ENCODE measurements at regions not wholly inside any gene's neighbourhood (a gene's known extent, or its start where the extent isn't known, plus 50 kb on each side); places are given as distances from the start of the nearest gene placed in this dataset.
"Not testable (repeated sequence)": the region's sequence is repeated elsewhere in the genome, so short reads cannot be mapped to it uniquely, and the experiment has no call there.

DNA sequence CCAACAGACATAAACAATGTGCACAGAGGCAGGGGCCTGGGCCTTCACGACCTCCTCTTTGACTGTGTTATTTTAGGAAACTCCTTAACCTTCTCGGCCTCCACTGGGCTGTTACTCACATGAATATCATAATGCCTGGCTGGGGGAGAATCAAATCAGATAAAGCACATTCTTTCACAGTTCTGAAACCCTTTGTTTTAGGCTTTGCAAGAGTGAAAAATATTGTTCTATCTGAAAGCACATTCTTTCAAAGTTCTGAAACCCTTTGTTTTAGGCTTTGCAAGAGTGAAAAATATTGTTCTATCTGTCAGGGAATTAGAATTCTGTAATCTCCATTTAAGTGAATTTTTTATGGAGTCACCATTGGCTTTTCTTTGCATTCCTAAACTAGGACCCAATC lies 50.7 kb upstream of the SYNDIG1 start:
- H3K4me3 Mint-ChIP-seq: no peak overlapping the region
- peaks cover 17% of the 10 kb centered on the region for H3K9me3 Mint-ChIP-seq
- no peaks in the 10 kb centered on the region for H3K27me3 Mint-ChIP-seq
- H3K4me1 Mint-ChIP-seq: no peaks in the 10 kb centered on the region
- H3K36me3 Mint-ChIP-seq: no peaks in the 10 kb centered on the region
- ATAC-seq: no peak
- H3K27ac Mint-ChIP-seq: no peak overlapping the region

DNA sequence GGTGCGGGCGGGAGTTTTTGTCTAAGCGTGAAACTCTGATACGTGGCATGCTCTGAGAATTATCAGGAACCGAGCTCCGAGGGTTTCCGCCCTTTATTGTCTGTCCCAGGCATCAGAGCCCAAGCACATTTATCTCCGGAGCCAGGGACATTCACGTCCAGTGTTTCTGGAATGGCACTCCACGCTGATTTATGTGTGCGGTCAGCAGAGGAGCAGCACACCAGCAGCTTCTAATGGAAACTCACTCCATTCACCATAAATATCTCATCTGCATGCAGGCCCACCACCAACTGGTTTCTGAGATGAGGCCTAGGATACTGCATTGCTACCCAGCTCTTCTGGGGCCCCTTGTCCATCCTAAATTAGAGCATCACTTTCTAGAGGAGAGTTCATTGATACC lies 51.9 kb upstream of the SYNDIG1 start:
- H3K4me3 Mint-ChIP-seq: no peak overlapping the region
- ATAC-seq: no peak
- H3K36me3 Mint-ChIP-seq: no peaks in the 10 kb centered on the region
- peaks cover 17% of the 10 kb centered on the region for H3K9me3 Mint-ChIP-seq
- no peaks in the 10 kb centered on the region for H3K27me3 Mint-ChIP-seq
- H3K27ac Mint-ChIP-seq: no peak overlapping the region
- H3K4me1 Mint-ChIP-seq: no peaks in the 10 kb centered on the region

DNA sequence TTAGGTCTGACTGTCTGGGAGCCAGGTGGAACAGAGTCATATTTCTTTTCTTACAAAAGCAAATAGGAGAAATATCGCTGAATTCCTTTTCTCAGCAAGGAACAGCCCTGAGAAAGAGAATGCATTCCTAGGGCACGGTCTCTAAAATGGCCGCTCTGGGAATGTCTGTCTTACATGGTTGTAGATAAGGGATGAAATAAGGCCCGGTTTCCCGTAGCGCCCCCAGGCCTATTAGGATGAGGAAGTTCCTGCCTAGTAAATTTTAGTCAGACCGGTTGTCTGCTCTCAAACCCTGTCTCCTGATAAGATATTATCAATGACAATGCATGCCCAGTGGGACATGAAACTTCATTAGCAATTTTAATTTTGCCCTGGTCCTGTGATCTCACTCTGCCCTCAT lies 54.0 kb upstream of the SYNDIG1 start:
- peaks cover 17% of the 10 kb centered on the region for H3K9me3 Mint-ChIP-seq
- H3K27me3 Mint-ChIP-seq, ATAC-seq, H3K4me1 Mint-ChIP-seq, H3K27ac Mint-ChIP-seq, H3K4me3 Mint-ChIP-seq, H3K36me3 Mint-ChIP-seq: not testable (repeated sequence)

DNA sequence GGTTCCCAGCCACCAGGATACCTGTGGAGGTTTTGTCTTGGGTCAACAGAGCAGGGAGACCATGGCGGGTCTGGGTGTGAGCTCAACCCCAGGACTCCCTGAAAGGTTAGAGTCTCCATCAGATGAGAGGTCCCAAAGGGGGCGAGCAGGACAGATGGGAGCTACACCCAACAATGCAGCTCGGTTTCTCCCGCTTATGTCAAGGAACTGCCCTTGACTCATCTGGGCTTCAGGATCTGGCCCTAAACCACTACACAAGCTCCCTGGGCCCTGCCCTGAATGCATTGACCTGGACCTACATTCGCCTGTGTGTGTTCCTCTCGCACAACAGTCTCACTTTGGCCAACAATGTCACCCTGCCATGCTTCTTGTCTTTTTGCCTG lies 57.6 kb upstream of the SYNDIG1 start:
- peaks cover 16% of the 10 kb centered on the region for H3K9me3 Mint-ChIP-seq
- H3K4me3 Mint-ChIP-seq: no peak overlapping the region
- H3K4me1 Mint-ChIP-seq: no peaks in the 10 kb centered on the region
- H3K27ac Mint-ChIP-seq: no peak overlapping the region
- no peak for ATAC-seq
- no peaks in the 10 kb centered on the region for H3K36me3 Mint-ChIP-seq
- no peaks in the 10 kb centered on the region for H3K27me3 Mint-ChIP-seq

DNA sequence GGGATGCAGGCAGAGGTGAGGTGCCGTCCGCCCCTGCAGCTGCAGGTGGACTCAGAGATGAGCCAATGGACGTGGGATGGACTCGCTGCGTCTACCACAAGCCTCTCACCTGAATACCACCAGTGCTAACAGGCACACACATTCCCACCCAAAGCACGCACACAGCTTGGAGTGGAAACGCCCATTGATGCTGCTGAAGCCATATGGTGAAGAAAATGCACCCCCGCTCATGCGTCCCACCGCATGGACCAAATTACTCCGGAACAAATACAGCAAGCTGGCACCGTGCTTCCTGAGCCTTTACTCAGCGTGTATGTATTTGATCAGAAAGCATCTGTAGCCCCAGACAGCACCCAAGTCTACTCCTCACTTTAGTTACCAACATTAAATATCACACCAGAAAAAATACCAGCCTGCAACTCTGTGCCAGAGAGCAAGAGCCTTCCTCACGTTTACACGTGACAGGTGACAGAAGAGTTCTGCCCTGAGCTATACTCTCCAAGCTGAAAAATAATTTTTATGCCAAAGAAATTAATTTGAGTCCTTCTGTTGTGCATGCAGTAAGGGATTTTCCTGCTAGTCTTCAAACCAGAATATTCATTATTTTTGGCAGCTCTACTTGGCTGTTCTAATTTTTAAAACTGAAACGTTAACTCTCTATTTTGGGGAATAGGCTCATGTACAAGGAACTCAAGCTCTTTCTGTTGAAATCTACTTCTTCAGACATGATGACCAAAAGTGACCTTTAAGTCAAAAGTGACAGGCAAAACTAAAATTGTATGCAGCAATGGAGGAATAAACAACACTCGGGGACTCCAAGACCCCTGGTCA lies 58.2 kb upstream of the SYNDIG1 start:
- Mint-ChIP-seq H3K27ac (no peak overlapping the region), H3K36me3 (no peaks in the 10 kb centered on the region)

DNA sequence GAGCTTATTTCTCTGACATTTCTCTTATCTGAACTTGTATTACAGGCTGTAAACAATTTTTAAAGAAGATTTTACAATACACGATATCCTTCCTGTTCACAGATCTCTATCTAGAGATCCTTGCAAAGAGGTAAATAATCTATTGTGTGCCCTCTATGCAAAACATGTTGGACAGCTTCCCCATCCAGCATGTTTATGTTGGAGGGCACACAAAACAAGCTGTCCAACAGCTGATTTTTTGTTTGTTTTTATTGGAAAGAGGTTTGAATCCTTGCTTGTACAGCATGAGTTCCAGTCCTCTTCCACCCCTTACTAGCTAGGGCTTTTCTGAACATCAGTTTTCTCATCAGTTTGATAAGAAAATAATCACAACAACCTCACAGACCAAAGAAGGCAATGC lies 62.3 kb upstream of the SYNDIG1 start:
- ATAC-seq: no peak
- peaks cover 9% of the 10 kb centered on the region for H3K27me3 Mint-ChIP-seq
- H3K9me3 Mint-ChIP-seq: no peaks in the 10 kb centered on the region
- H3K36me3 Mint-ChIP-seq: no peaks in the 10 kb centered on the region
- H3K4me3 Mint-ChIP-seq: no peak overlapping the region
- H3K4me1 Mint-ChIP-seq: no peaks in the 10 kb centered on the region
- H3K27ac Mint-ChIP-seq: no peak overlapping the region

More for the DNA sequence above, 58.2 kb upstream of the SYNDIG1 start:
- ATAC-seq: no peak
- peaks cover 1% of the 10 kb centered on the region for H3K27me3 Mint-ChIP-seq
- no peak overlapping the region for H3K4me3 Mint-ChIP-seq
- no peaks in the 10 kb centered on the region for H3K4me1 Mint-ChIP-seq
- peaks cover 12% of the 10 kb centered on the region for H3K9me3 Mint-ChIP-seq

DNA sequence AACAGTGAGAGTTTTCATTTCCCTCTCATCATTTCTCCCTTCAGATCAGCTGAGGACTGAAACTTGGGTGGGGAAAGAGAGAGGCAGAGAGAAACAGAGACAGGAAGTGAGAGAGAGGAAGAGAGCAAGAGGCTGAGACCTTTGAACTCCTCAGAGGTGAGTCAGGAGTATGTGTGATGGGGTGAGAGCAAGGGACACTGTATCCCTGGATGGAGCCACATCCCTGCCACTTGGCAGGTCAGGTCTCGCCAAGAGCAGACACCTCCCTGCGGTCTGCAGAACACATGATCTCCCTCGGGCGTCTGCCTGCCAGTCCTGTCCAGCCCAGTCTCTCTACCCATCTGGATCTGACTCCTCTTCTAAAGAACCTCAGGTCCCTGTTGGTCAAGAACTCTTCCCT lies 62.7 kb upstream of the SYNDIG1 start:
- Mint-ChIP-seq H3K9me3 (no peaks in the 10 kb centered on the region), H3K36me3 (no peaks in the 10 kb centered on the region), H3K4me3 (no peak overlapping the region), H3K27ac (no peak overlapping the region), H3K27me3 (peaks cover 9% of the 10 kb centered on the region), H3K4me1 (no peaks in the 10 kb centered on the region)
- no peak for ATAC-seq

DNA sequence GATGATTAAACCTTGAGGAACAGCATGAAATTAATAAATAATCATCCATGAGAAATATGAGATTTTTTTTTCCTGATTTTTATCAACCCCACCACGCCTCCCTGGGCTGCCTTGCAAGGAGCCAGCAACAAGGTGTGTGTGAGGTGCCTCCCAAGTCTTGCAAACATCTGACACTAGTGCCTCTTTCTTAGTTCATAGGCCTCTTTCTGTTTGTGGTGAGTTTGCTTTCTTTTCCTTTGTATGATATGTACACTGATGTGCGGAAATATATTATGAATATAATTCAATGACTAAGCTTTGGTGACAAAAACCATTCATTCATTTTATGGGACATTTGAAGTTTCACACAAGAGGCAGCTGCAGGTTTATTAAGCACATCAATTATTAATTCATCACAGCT lies 63.2 kb upstream of the SYNDIG1 start:
- Mint-ChIP-seq H3K36me3 (no peaks in the 10 kb centered on the region), H3K9me3 (no peaks in the 10 kb centered on the region), H3K27ac (no peak overlapping the region), H3K27me3 (peaks cover 9% of the 10 kb centered on the region), H3K4me3 (no peak overlapping the region), H3K4me1 (no peaks in the 10 kb centered on the region)
- ATAC-seq: no peak

DNA sequence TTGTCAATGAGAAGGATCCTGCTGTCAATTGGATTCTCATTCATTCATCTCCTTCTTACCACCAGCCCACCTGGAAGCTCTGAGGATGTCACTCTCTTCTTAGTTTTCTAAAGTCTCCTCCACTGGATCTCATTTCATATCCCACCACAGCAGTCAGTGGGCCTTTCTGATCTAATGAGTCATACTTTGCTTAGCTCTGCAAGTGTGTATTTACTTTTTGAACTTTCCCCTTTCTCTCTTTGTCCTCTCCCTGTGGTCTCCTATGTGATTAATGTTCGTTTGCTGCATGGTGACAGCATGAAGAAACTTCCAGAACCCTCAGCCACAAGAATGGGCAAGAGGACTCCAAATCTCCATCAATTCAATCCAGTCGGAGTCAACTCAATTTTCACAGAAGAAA lies 63.6 kb upstream of the SYNDIG1 start:
- Mint-ChIP-seq H3K4me3 (no peak overlapping the region), H3K4me1 (no peaks in the 10 kb centered on the region), H3K27me3 (peaks cover 9% of the 10 kb centered on the region), H3K9me3 (no peaks in the 10 kb centered on the region), H3K27ac (no peak overlapping the region), H3K36me3 (no peaks in the 10 kb centered on the region)
- ATAC-seq: no peak

DNA sequence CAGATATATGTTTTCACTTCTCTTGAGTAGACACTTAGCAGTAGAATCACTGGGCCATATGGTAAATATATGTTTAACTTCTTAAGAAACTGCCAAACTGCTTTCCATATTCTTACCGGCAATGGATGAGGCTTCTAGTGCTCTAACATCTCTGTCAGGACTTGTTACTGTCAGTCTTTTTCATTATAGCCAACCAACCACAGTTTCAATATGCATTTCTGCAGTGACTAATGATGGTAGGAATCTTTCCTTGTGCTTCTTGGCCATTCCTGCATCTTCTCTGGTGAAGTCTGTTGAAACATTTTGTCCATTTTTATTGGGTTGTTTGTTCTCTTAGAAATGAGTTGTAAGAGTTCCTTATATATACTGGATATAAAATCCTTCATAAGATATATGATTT lies 66.0 kb upstream of the SYNDIG1 start:
- ATAC-seq: no peak
- Mint-ChIP-seq H3K9me3 (peaks cover 9% of the 10 kb centered on the region), H3K4me1 (no peaks in the 10 kb centered on the region), H3K27ac (no peak overlapping the region), H3K27me3 (peaks cover 9% of the 10 kb centered on the region), H3K4me3 (no peak overlapping the region), H3K36me3 (no peaks in the 10 kb centered on the region)

DNA sequence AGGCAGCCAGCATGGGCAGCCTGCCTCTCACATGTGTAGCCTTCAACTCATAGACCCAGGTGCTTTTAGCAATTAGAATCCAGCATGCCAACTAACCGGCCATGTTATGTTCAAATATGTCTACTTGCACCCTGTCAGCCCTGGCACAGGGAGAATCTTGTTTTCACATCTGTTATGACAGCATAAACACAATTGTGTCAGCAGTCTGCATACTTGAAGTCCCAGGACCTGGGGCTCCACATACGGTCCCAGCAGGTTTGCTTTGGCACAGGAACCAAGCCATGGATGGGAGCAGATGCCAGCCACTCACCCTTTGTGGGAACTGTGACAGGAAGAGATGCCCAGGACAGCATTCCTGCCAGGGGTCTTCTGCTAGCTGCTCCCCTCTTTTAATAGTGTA lies 67.2 kb upstream of the SYNDIG1 start:
- H3K4me1 Mint-ChIP-seq: no peaks in the 10 kb centered on the region
- H3K9me3 Mint-ChIP-seq: peaks cover 14% of the 10 kb centered on the region
- no peaks in the 10 kb centered on the region for H3K36me3 Mint-ChIP-seq
- peaks cover 9% of the 10 kb centered on the region for H3K27me3 Mint-ChIP-seq
- no peak for ATAC-seq
- no peak overlapping the region for H3K4me3 Mint-ChIP-seq
- H3K27ac Mint-ChIP-seq: no peak overlapping the region

DNA sequence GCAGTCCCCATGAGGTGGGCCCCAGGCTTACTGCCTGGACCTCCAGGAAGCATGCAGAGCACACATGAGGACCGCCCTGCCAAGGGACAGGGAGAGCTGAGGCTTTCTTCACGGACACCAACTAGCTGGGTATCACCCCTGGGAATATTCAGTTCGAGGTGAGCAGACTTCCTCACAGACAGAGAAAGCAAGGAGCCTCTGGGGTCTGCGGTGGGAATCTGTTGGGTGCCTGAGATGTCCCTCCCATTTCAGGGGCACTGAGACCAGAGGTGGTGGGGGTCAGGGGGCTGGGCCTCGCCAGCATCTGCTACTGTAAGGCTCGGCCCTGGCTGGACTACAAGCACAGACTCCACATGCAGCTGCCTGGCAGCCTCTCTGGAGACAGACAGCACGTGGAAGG lies 74.3 kb upstream of the SYNDIG1 start:
- Mint-ChIP-seq H3K9me3 (peaks cover 14% of the 10 kb centered on the region), H3K27me3 (no peaks in the 10 kb centered on the region), H3K36me3 (no peaks in the 10 kb centered on the region), H3K4me3 (no peak overlapping the region), H3K27ac (no peak overlapping the region), H3K4me1 (no peaks in the 10 kb centered on the region)
- ATAC-seq: no peak

DNA sequence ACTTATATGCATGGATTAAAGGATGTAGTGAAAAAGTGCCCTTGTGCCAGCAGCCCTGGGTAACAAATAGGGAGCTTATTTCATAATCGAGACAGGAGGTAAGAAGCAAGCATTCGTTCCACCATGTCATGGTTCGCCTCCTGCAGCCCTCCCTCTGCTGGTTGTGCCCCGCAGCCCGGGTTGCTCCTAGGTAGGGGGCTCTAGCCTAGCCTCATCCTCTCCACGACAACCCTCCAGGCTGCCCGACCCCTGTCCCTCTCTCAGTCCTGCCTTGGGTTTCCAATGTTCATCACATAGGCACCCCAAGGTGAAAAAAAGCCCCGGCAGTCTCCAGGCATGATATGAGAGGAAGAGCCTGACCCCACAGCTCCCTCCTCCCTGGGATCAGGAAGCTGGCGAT lies 75.5 kb upstream of the SYNDIG1 start:
- no peak overlapping the region for H3K27ac Mint-ChIP-seq
- ATAC-seq: no peak
- no peaks in the 10 kb centered on the region for H3K4me1 Mint-ChIP-seq
- no peaks in the 10 kb centered on the region for H3K36me3 Mint-ChIP-seq
- peaks cover 8% of the 10 kb centered on the region for H3K9me3 Mint-ChIP-seq
- no peaks in the 10 kb centered on the region for H3K27me3 Mint-ChIP-seq
- H3K4me3 Mint-ChIP-seq: no peak overlapping the region

DNA sequence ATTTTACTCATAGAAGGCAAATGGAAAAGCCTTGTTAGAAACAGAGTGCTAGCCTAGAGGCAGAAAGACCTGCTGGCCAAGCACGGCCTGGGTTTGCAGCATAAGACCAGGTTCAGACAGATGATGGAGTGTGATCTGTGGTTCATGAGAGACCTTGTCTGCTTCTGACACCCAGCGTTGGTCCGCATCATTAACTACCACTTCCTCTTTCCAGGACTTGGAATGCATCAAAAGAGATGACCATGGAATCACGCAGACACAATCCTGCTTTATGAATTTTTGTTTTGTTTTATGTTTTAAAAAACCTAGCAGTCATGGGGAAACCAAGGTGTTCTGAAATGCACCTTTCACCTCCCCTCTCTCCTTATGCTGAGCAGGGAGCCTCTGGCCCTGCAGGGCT lies 76.8 kb upstream of the SYNDIG1 start:
- Mint-ChIP-seq H3K4me1 (no peaks in the 10 kb centered on the region), H3K27me3 (no peaks in the 10 kb centered on the region), H3K36me3 (no peaks in the 10 kb centered on the region), H3K27ac (no peak overlapping the region), H3K4me3 (no peak overlapping the region), H3K9me3 (no peaks in the 10 kb centered on the region)
- no peak for ATAC-seq

DNA sequence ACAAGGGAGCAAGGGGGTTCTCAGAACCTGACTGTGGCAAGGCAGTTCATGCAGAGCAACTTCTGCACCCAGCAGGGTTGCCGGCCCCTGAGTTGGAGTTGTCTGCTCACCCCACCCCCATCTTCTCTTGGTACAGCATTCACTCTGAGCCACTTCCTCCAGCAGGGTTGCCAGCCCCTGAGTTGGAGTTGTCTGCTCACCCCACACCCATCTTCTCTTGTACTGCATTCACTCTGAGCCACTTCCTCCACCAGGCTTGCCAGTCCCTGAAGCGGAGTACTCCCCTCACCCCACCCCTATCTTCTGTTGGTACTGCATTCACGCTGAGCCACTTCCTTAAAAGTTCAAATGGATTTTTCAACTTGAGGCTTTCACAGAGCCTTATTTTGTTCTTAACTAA lies 79.7 kb upstream of the SYNDIG1 start:
- Mint-ChIP-seq H3K36me3 (no peaks in the 10 kb centered on the region), H3K4me1 (no peaks in the 10 kb centered on the region), H3K9me3 (no peaks in the 10 kb centered on the region), H3K27me3 (peaks cover 6% of the 10 kb centered on the region), H3K4me3 (no peak overlapping the region), H3K27ac (no peak overlapping the region)
- peak; percentile 55 for ATAC-seq

DNA sequence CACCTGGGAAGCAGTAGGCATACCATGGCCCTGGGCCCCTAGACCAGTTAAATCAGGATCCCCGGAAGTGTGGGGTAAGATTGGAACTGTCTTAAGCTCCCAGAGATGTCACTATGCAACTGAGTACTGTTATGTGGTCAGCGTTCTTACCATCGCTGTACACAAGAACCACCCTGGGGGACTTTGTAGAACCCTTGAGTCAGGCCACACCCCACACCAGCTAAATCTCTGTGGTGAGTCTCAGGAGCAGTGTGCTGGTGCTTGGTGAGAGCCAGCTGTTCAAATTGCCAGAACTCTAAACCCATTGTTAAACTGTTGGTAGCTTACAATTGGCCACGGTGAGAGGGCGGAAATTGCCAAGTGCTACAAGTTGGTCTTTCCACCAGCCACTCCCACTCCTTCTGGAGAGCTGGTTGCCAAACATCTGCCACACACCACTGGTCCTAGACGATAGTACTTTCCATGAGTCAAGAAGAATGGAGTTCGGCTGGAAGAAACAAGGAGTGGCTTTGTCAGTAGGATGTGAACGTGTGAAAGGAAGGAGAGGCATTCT lies 80.5 kb upstream of the SYNDIG1 start:
- Mint-ChIP-seq H3K4me1 (no peaks in the 10 kb centered on the region), H3K27ac (no peak overlapping the region), H3K9me3 (no peaks in the 10 kb centered on the region), H3K4me3 (no peak overlapping the region), H3K27me3 (peaks cover 14% of the 10 kb centered on the region), H3K36me3 (no peaks in the 10 kb centered on the region)
- ATAC-seq: no peak
